ENCODE measurements at regions not wholly inside any gene's neighbourhood (a gene's known extent, or its start where the extent isn't known, plus 50 kb on each side); places are given as distances from the start of the nearest gene placed in this dataset.
"Not testable (repeated sequence)": the region's sequence is repeated elsewhere in the genome, so short reads cannot be mapped to it uniquely, and the experiment has no call there.

GRCh38 chr15:45869034-45869668, 234.3 kb downstream of the SQOR start:
- no peak for DNase-seq

- no peak for DNase-seq
Observed at GRCh38 chr15:45871121-45871855, 236.5 kb downstream of the SQOR start.

- DNase-seq = no peak
Observed at GRCh38 chr15:45873781-45874180, 239.0 kb downstream of the SQOR start.

GRCh38 chr15:45874566-45874965, 239.7 kb downstream of the SQOR start:
- DNase-seq = not testable (repeated sequence)

DNA sequence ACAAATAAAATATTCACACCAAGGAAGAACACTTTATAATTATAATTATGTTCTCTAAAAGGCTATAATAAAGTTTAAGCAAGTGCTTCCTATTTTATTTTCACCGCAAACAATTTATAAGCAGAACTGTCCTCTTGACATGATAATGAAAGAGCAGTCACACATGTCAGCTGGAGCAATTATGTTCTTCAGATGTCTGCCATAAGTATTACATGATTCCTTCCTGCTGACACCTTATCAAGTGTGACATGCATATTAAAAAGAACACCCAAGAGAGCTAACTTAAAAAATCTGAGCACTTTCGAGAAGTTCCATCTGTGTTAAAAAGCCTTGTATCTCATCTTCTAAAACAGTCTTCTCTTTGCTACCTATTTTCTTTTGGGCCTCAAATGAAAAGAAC, 249.5 kb downstream of the SQOR start:
- DNase-seq = no peak

DNA sequence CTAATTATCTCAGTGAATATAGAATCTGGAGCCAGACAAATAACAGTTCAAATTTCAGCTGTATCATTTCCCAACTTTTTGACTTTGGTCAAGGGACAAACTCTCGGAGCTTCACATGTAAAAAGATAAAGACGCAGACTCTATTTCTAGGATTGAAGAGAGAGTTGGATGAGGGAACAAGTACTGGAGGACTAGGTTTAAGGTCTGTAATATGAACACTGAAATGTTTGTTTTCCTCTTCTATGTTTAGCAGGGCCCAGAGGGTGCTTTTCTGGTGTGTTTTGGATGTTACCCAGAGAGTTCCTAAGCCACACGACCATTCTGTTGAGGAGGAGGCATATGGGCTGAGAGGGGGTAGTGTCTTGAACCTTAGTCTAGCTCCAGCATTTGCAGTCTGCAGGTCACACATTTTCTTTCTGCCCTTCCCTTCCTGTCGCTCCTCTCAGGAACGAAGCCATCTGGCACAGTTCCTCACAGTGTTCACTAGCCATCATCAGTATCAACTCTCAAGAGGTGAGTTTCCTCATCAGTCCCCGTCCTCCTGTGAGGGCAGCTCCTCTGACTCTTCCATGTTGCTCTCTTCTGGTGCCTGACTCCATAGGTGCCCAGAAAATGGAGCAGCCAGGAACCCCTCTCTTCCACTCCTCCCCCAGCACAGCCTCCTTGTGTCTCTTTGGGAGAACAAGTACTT, 250.1 kb downstream of the SQOR start:
- DNase-seq = peak; percentile 8

DNA sequence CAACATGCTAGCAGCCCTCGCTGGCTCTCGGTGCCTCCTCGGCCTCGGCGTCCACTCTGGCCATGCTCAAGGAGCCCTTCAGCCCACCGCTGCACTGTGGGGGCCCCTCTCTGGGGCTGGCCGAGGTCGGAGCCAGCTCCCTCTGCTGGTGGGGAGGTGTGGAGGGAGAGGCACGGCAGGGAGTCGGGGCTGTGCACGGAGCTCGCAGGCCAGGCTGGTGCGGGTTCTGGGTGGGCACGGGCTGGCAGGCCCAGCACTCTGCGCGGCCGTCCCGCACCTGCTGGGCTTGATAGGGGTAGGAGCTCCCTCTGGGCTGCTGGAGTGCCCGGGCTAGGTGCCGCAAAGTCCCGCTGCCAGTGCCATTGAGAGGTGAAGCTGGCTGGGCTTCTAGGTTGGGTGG, 251.0 kb downstream of the SQOR start:
- DNase-seq = no peak

GRCh38 chr15:45891766-45892165, 256.9 kb downstream of the SQOR start:
- DNase-seq = no peak

GRCh38 chr15:45892182-45892581, 257.4 kb downstream of the SQOR start:
- no peak for DNase-seq

DNA sequence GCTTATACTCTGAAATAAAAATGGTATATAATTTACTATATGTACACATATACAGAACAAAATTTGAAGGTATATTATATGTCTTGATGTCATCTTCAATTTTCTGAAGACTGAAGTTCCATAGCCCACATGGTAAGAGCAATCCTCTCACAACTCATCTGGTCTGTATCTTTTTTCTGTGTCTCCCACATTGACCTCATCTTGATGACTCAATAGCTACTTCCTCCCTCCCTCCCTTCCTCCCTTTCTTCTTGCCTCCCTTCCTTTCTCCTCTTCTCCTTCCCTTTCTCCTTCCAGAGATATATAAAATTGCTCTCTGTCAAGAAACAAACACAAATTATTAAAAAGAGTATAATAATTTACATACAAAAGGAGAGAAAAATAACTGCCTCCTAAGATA, 268.5 kb downstream of the SQOR start:
- no peak for DNase-seq

- no peak for DNase-seq
Observed at GRCh38 chr15:45904019-45904418, 269.2 kb downstream of the SQOR start.

- DNase-seq = no peak
Observed at GRCh38 chr15:45906230-45906629, 271.4 kb downstream of the SQOR start.

- DNase-seq = no peak
Observed at GRCh38 chr15:45910671-45911070, 275.8 kb downstream of the SQOR start.

DNA sequence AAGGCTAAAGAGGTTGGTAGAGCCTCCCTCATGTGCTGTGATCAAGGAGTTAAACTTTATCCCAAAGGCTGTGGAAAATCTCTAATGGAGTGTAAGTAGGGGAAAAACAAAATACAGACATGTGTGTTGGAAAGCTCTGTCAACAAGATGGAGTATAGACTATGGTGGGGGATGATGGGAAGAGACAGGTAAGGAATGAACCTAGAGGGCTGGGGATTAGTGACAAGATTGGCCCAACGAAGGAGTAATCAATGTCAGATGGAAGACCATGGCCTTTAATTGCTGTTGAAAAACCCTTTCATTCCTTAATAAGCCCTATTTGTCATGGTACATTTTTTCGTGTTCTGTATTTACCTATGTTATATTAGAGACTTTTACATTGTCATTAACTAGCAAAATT, 278.6 kb downstream of the SQOR start:
- DNase-seq = no peak

DNA sequence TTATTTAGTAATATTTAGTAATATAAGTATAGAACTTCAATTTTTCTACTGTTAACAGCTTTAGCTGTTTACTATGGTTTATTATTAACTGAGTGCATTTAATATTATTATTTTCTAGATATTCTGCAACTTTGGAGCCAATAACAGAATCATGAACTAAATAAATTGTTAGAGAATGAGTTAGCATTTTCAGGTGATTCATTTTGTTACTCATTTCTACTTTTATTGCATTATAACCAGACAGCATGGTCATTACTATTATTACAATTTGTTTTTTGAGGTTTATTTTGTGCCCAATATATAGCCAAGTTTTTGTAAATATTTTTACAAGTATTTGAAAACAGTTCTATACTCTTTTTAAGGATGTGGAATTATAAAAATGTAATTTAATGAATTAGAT, 279.6 kb downstream of the SQOR start:
- no peak for DNase-seq

GRCh38 chr15:45918839-45919238, 284.0 kb downstream of the SQOR start:
- DNase-seq = no peak

DNA sequence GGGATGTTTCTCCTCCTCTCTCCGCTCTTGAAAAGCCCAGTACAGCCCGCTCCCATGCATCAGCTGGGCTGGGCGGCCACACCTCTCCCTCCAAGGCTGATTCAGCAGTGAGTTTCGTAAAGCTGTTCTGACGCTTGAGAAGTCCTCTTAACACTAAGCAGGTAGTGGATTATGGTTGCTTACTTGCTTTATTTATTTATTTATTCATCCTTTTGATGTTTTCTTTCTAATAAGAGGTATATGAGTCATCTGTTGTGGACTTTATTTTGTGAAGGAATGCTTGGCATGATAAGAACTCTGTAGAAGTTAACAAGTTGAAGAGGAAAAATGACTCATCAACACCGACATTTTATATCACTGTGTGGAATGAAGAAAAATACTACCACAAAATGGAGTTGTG, 285.0 kb downstream of the SQOR start:
- DNase-seq = no peak

- DNase-seq = no peak
Observed at GRCh38 chr15:45921376-45921775, 286.5 kb downstream of the SQOR start.

DNA sequence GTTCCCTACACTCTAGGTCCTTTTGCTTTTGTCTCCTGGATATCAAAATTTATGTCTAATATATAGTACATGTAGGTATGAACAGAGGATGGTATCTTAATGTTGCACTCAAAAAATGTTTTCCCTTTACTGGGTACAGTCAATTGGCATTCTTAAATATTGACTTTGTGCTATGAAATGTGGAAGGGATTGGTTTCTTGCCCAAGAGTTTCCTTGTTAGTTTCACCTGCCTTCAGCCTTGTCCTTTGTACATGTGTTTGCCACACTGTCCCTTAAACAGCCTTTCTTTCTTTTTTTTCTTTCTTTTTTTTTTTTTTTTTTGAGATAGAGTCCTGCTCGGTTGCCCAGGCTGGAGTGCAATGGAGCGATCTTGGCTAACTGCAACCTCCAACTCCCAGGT, 287.1 kb downstream of the SQOR start:
- DNase-seq = no peak

- DNase-seq = no peak
Observed at GRCh38 chr15:45941367-45941766, 306.5 kb downstream of the SQOR start.

DNA sequence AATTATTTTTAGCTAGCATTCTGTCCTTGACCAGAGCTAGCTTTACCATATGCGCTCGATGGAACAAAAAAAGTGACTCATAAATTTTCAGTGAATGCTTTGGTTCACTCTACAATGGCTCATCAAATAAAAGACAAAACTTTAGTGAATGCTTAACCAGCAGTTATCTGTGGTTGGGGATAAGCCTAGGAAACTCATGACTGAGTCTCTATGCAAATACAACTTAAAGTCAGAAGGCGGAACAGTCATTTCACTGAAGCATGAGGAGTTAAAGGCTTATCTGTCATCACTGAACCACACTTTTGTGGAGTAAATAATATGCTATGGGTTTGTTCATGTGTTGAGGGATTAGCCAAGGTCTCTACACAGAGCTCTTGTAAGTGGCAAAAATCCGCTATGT, 308.4 kb downstream of the SQOR start:
- no peak for DNase-seq

- DNase-seq = no peak
Observed at GRCh38 chr15:45946111-45946510, 311.3 kb downstream of the SQOR start.

DNA sequence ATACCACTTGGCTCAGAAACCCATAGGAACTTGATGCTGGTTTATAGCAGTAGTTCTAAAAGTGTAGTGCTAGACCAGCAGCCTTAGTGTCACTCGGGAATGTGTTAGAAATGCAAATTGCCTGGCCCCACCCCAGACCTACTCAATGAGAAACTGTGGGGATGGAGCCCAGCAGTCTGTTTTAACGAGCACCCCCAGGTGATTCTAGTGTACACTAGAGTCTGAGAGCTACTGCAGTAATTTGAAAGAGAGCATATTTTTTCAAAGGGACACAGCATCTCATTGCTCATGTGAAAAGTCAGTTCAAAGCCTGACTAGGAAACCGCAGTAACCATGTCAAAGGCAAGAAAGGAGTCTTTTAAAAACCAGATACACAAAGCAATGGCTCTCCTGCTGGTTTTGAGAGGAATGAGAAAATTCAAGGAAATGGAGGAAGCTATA, 313.4 kb downstream of the SQOR start:
- DNase-seq = no peak

GRCh38 chr15:45958924-45959323, 324.1 kb downstream of the SQOR start:
- no peak for DNase-seq
